ENCODE measurements at regions not wholly inside any gene's neighbourhood (a gene's known extent, or its start where the extent isn't known, plus 50 kb on each side); places are given as distances from the start of the nearest gene placed in this dataset.
A peak's percentile ranks its signal among the peaks of the same experiment; 100 is the strongest.

- TF ChIP-seq CTCF (IDR thresholded peaks at IDR 0.05): peak in 4 of 5 experiments; percentile 23 to 37 (median 28)
- TF ChIP-seq EP300 (IDR thresholded peaks at IDR 0.05; ENCODE audit: low read depth): no peak
- no peak for TF ChIP-seq POLR2A (IDR thresholded peaks at IDR 0.05)
Observed at GRCh38 chr16:52069866-52070265, 477.1 kb downstream of the TOX3 start.

Data from transverse colon (tissue), 3 donors.